ENCODE measurements at regions not wholly inside any gene's neighbourhood (a gene's known extent, or its start where the extent isn't known, plus 50 kb on each side); places are given as distances from the start of the nearest gene placed in this dataset.

- FAIRE-seq, result no peak
Observed at GRCh38 chr4:1558205-1558604, 125.9 kb downstream of the FAM53A start.

GRCh38 chr4:1557221-1557597 lies 126.9 kb downstream of the FAM53A start:
- FAIRE-seq, result no peak

GRCh38 chr4:1556541-1557220 lies 127.4 kb downstream of the FAM53A start:
- FAIRE-seq, result no peak

GRCh38 chr4:1554876-1555265 lies 129.2 kb downstream of the FAM53A start:
- no peak for FAIRE-seq

GRCh38 chr4:1554246-1554875 lies 129.8 kb downstream of the FAM53A start:
- FAIRE-seq, result no peak

GRCh38 chr4:1553365-1553764 lies 130.7 kb downstream of the FAM53A start:
- no peak for FAIRE-seq

- no peak for FAIRE-seq
Observed at GRCh38 chr4:1552451-1552850, 131.7 kb downstream of the FAM53A start.

GRCh38 chr4:1551211-1551610 lies 132.9 kb downstream of the FAM53A start:
- no peak for FAIRE-seq

- no peak for FAIRE-seq
Observed at GRCh38 chr4:1550122-1551070, 133.7 kb downstream of the FAM53A start.

- no peak for FAIRE-seq
Observed at GRCh38 chr4:1549638-1550035, 134.5 kb downstream of the FAM53A start.

GRCh38 chr4:1548827-1549637 lies 135.1 kb downstream of the FAM53A start:
- FAIRE-seq, result peak; percentile 59

GRCh38 chr4:1547856-1548826 lies 136.0 kb downstream of the FAM53A start:
- FAIRE-seq, result no peak

GRCh38 chr4:1547131-1547855 lies 136.8 kb downstream of the FAM53A start:
- FAIRE-seq, result no peak

GRCh38 chr4:1544861-1545281 lies 138.6 kb upstream of the NKX1-1 start:
- FAIRE-seq, result no peak

- FAIRE-seq, result peak; percentile 49
Observed at GRCh38 chr4:1544435-1544834, 138.2 kb upstream of the NKX1-1 start.

- FAIRE-seq, result no peak
Observed at GRCh38 chr4:1543976-1544375, 137.7 kb upstream of the NKX1-1 start.

GRCh38 chr4:1543561-1543960 lies 137.3 kb upstream of the NKX1-1 start:
- no peak for FAIRE-seq

- no peak for FAIRE-seq
Observed at GRCh38 chr4:1542516-1543320, 136.5 kb upstream of the NKX1-1 start.

GRCh38 chr4:1542226-1542490 lies 135.9 kb upstream of the NKX1-1 start:
- no peak for FAIRE-seq
